NCI-H187 (cell line): ENCODE measurements at regions not wholly inside any gene's neighbourhood (a gene's known extent, or its start where the extent isn't known, plus 50 kb on each side); places are given as distances from the start of the nearest gene placed in this dataset.
"Not testable (repeated sequence)": the region's sequence is repeated elsewhere in the genome, so short reads cannot be mapped to it uniquely, and the experiment has no call there.

Experiments used
- DNase-seq, 2 experiments: peaks; one replicate each; lab custom pipeline; 2025; lab: John Stamatoyannopoulos, UW

GRCh38 chr2:39929531-39929930 is 150.5 kb upstream of the THUMPD2 start:
- no peak for DNase-seq

- DNase-seq, result no peak
These were observed 146.3 kb upstream of the THUMPD2 start for GRCh38 chr2:39925312-39925711.

GRCh38 chr2:39923455-39923854 is 144.4 kb upstream of the THUMPD2 start:
- DNase-seq, result no peak

GRCh38 chr2:39922679-39923405 is 143.8 kb upstream of the THUMPD2 start:
- DNase-seq, result no peak

GRCh38 chr2:39920307-39920801 is 141.3 kb upstream of the THUMPD2 start:
- no peak for DNase-seq

GRCh38 chr2:39919511-39920306 is 140.7 kb upstream of the THUMPD2 start:
- no peak for DNase-seq

GRCh38 chr2:39918886-39919285 is 139.8 kb upstream of the THUMPD2 start:
- no peak for DNase-seq

GRCh38 chr2:39917371-39917770 is 138.3 kb upstream of the THUMPD2 start:
- DNase-seq, result not testable (repeated sequence)

- DNase-seq, result no peak
These were observed 135.9 kb upstream of the THUMPD2 start for GRCh38 chr2:39914949-39915348.

- peak; percentile 26 to 69 for DNase-seq
These were observed 134.8 kb upstream of the THUMPD2 start for GRCh38 chr2:39913648-39914461.

GRCh38 chr2:39902103-39902502 is 123.0 kb upstream of the THUMPD2 start:
- no peak for DNase-seq

- no peak for DNase-seq
These were observed 119.9 kb upstream of the THUMPD2 start for GRCh38 chr2:39898934-39899333.

- DNase-seq, result no peak
These were observed 118.2 kb upstream of the THUMPD2 start for GRCh38 chr2:39897273-39897672.

- no peak for DNase-seq
These were observed 115.0 kb upstream of the THUMPD2 start for GRCh38 chr2:39894082-39894481.

GRCh38 chr2:39893616-39894015 is 114.6 kb upstream of the THUMPD2 start:
- DNase-seq, result no peak

- no peak for DNase-seq
These were observed 102.9 kb upstream of the THUMPD2 start for GRCh38 chr2:39881948-39882347.

GRCh38 chr2:39881494-39881893 is 102.4 kb upstream of the THUMPD2 start:
- no peak for DNase-seq

- not testable (repeated sequence) for DNase-seq
These were observed 99.9 kb upstream of the THUMPD2 start for GRCh38 chr2:39879001-39879400.

- DNase-seq, result no peak
These were observed 96.8 kb upstream of the THUMPD2 start for GRCh38 chr2:39875914-39876267.

GRCh38 chr2:39875182-39875913 is 96.3 kb upstream of the THUMPD2 start:
- DNase-seq, result no peak

- no peak for DNase-seq
These were observed 95.2 kb upstream of the THUMPD2 start for GRCh38 chr2:39874236-39874635.

- no peak for DNase-seq
These were observed 94.5 kb upstream of the THUMPD2 start for GRCh38 chr2:39873586-39873985.
